DMS79 treated with DMSO at 0.1 percent for 48 hours (cell line): ENCODE measurements at regions not wholly inside any gene's neighbourhood (a gene's known extent, or its start where the extent isn't known, plus 50 kb on each side); places are given as distances from the start of the nearest gene placed in this dataset.
A peak's percentile ranks its signal among the peaks of the same experiment; 100 is the strongest.

ENCODE experiments used
- DNase-seq: peaks from one replicate; lab custom pipeline; 2025; lab: John Stamatoyannopoulos, UW

DNA sequence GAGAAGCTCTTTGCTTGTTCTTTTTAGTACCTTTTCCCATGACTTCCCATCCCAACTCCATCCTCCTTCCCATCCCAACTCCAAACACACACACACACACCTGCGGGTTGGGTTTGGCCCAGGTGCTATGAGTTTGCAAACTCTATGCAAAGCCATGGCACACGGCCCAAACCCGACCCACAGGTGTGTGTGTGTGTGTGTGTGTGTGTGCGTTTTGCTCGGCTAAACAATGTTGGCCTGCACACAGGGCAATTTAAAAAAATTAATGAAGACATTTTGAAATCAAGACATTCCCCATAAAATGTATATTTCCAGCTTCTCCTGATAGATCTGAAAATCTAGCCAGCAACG, 103.7 kb upstream of the TLE3 start:
- DNase-seq: no peak

- no peak for DNase-seq
Measured at GRCh38 chr15:70200511-70201424, 103.1 kb upstream of the TLE3 start.

DNA sequence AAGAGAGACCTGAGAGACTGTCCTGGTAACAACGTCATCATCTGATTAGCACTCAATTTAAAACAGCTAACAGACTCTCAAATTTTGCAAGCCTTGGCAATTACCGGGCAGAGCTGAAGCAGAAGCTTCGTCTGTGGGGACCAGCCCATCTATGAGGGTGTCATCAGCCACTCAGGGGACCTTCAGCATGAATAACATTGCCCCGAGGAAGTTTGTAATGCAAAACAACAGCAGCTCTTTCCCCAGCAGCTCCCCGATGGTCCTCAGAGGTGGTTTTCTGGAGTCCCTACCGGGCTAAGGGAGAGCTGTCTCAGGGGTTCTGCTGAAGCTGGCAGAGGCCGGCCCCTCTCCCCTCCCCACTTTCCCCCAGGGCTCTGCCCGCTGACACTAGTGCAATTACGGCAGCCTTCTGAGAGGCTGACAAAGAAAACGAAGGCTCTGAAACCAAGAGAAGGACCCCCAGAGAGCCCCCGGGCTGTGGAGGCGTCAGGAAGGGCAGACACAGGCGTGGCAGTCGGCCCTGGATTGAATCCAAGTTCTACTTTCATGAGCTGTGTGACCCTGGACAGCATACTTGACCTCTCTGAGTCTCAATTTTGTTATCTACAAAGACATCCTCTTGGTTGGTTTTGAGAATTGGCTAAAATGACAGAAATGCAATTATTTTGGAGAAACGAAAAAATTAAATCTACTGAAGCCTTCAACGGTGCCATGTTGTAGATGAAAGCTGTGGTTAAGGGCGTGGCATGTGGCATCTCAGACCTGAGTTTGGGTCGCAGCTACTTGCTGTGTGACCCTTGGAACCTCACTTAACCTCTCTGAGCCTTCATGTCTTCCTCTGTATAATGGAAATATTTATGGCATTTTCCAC, 102.1 kb upstream of the TLE3 start:
- DNase-seq: no peak

- no peak for DNase-seq
Measured at GRCh38 chr15:70199124-70199482, 101.4 kb upstream of the TLE3 start.

DNA sequence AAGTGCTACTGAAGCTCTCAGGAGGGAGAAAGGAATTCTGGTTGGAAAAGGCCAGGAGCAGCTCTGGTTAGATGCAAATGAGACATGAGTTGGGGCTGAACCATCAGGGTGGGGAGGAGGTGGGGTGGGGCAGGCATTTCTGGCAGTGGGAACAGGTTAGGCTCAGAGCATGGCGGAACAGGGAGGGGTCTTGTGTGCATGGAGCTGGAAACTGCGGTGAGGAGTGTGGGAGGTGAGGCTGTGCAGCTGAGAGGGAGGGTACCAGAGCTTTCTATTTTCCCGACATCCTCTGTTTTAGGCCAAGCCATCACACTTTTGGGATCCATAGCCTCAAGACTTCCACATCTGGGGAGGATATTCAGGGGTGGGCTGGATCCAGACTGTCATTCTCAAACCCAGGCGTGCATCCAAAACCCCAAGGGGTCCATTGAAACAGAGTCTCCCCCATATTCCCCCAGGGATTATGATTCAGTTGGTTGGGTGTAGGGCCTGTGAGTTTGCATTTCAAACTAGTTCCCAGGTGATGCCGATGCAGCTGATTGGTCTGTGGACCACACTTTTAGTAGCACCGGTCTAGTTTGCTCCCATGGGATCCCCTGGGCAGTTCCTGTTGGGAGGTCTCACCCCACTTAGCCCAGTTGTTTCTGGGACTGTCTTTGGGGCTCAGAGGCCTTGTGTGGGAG, 100.9 kb upstream of the TLE3 start:
- no peak for DNase-seq

GRCh38 chr15:70197945-70198361, 100.2 kb upstream of the TLE3 start:
- DNase-seq: no peak

GRCh38 chr15:70197318-70197944, 99.7 kb upstream of the TLE3 start:
- DNase-seq: no peak

- peak; percentile 83 for DNase-seq
Measured at GRCh38 chr15:70196372-70197316, 98.9 kb upstream of the TLE3 start.

DNA sequence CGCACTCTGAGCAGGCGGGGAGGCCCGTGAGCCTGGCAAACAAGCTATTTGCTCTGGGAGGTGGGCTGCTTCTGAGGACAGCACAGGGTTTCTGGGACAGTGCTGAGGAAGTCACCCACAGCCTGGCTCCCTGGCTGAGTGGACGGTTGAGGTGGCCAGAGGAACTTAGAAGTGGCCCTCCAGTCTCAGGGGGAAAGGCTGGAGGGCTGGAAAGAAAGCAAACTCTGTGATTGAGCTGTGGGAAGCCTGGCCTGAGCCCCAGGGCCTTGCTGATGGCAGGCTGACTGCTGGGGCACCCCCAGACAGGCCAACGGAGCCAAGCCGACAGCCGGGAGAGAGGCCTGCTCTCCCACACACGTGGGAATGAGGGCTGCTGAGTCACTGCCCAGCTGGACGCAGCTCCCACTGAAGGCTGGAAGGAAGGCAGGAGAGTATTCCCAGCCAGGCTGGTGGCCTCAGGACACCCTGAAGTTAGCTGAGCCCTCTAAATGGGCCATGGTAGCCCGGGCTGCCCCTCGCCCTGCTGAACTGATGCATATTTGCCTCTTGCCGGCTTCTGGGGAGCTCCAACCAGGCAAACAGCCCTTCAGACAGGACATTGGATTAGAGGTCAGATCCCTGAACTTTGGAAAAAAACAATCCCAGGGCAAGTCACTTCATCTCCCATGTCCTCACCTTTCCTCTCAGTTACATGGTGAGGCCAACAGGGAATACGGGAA, 98.0 kb upstream of the TLE3 start:
- no peak for DNase-seq

GRCh38 chr15:70195171-70195570, 97.5 kb upstream of the TLE3 start:
- no peak for DNase-seq

- no peak for DNase-seq
Measured at GRCh38 chr15:70194266-70194665, 96.5 kb upstream of the TLE3 start.

GRCh38 chr15:70193734-70194133, 96.0 kb upstream of the TLE3 start:
- no peak for DNase-seq

DNA sequence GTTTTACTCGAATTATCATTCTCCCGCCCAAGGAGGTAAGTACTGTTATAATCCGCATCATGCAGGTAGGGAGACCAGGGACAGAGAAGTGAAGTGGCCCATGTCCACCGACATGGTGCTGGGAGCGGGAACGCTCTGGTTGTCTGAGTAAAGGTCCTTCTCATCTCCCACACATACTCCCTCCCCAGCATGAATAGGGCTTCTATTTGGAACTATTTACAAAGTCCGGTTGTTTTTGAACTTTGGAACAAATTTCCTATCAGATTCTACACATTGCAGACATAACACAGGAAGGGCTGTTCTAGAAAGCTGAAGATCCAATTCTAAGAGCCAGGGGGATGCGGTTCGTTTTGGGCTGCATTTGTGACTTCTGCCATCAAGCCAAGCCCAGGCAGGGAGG, 94.8 kb upstream of the TLE3 start:
- no peak for DNase-seq

DNA sequence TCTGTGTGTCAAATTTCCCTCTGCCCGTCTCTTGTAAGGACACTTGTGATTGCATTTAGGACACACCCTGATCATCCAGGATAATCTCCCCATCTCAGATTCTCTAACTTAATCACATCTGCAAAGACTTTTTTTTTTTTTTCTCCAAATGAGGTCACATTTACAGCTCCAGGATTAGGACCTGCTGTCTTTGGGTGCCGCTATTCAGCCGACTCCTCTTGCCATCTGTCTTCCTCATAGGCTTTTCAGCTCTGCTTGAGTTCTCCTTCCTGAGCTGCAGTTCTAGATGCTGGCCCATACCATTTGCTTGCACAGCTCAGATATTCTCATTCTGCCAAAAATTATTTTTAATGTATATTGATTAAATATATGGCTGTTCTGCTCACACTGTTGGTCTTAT, 94.3 kb upstream of the TLE3 start:
- no peak for DNase-seq

GRCh38 chr15:70190965-70191364, 93.2 kb upstream of the TLE3 start:
- DNase-seq: no peak

- no peak for DNase-seq
Measured at GRCh38 chr15:70189826-70190695, 92.3 kb upstream of the TLE3 start.

DNA sequence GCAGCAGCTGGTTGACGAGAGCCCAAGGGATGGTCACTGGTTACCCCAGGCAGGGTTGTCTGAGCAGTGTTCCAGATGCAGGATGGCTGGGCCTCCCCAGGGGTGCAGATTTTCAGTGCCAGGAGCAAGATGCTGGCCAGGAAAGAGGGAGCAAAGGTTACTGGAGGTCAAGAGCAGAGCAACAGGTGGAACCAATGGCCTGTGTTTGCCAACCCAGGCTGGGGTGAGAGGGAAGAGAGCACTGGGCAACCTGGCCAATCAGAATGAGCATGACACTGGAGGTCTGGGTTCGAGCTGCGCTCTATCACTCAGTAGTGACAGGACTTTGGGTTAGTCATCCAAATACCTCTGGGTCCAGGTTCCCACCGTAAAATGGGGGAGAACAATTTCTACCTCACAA, 90.6 kb upstream of the TLE3 start:
- no peak for DNase-seq

GRCh38 chr15:70187331-70187730, 89.6 kb upstream of the TLE3 start:
- no peak for DNase-seq

DNA sequence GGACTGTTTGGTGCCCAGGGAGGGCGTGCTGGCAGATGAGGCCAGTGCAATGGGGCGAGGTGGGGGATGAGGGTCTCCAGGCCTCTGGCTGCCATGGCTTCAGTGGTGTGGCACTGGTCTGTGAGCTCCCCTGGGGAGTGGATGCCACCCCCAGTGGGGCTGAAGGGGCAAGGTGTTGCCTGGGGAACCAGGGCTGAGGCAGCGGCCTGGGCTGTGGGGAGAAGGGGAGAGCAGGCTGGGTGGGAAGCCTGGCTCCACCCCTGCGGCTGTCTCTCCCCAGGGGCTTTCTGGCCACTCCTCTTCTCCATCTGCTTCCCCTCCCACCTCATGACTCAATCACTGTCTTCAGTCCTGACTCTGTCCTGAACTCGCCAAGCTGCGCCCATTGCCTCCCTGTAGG, 88.4 kb upstream of the TLE3 start:
- no peak for DNase-seq
